DLD1 (cell line): ENCODE measurements at regions not wholly inside any gene's neighbourhood (a gene's known extent, or its start where the extent isn't known, plus 50 kb on each side); places are given as distances from the start of the nearest gene placed in this dataset.
"Not testable (repeated sequence)": the region's sequence is repeated elsewhere in the genome, so short reads cannot be mapped to it uniquely, and the experiment has no call there.

ENCODE experiments used
- in situ Hi-C: cut with HindIII; loops from 2 replicates; pipeline ENCODE4 v1.10.0; 2017; ENCODE audit warnings: low sequenced_read_pairs

- in situ Hi-C loops, result no loop called here
These were observed 70.0 kb upstream of the PAX7 start for GRCh38 chr1:18560692-18561091.

GRCh38 chr1:18561967-18562366, 68.7 kb upstream of the PAX7 start:
- in situ Hi-C loops, result no loop called here

GRCh38 chr1:18564676-18565075, 66.0 kb upstream of the PAX7 start:
- in situ Hi-C loops, result no loop called here

GRCh38 chr1:18565321-18565720, 65.3 kb upstream of the PAX7 start:
- in situ Hi-C loops, result no loop called here

- in situ Hi-C loops, result no loop called here
These were observed 62.2 kb upstream of the PAX7 start for GRCh38 chr1:18568489-18568888.

GRCh38 chr1:18569251-18569650, 61.4 kb upstream of the PAX7 start:
- in situ Hi-C loops, result no loop called here

- in situ Hi-C loops, result no loop called here
These were observed 60.7 kb upstream of the PAX7 start for GRCh38 chr1:18569811-18570545.

GRCh38 chr1:18571275-18571674, 59.4 kb upstream of the PAX7 start:
- in situ Hi-C loops, result no loop called here

GRCh38 chr1:18572022-18572880, 58.4 kb upstream of the PAX7 start:
- in situ Hi-C loops, result no loop called here

GRCh38 chr1:18573170-18573569, 57.5 kb upstream of the PAX7 start:
- in situ Hi-C loops, result no loop called here

GRCh38 chr1:18574754-18575153, 55.9 kb upstream of the PAX7 start:
- in situ Hi-C loops, result no loop called here

- in situ Hi-C loops, result no loop called here
These were observed 55.0 kb upstream of the PAX7 start for GRCh38 chr1:18575620-18576019.

- in situ Hi-C loops, result no loop called here
These were observed 52.4 kb upstream of the PAX7 start for GRCh38 chr1:18578271-18578670.

- in situ Hi-C loops, result not testable (repeated sequence)
These were observed 51.4 kb upstream of the PAX7 start for GRCh38 chr1:18579267-18579666.

- in situ Hi-C loops, result loop anchor here (10.0 kb wide), 1 partner anchor 255 kb away; no protein-coding TSS in a partner anchor
These were observed 50.6 kb upstream of the PAX7 start for GRCh38 chr1:18580047-18580446.

GRCh38 chr1:18580691-18581419, 49.8 kb upstream of the PAX7 start:
- in situ Hi-C loops, result loop anchor here (10.0 kb wide), 1 partner anchor 254 kb away; no protein-coding TSS in a partner anchor
